Gastroesophageal sphincter (tissue), 4 donors: ENCODE measurements at regions not wholly inside any gene's neighbourhood (a gene's known extent, or its start where the extent isn't known, plus 50 kb on each side); places are given as distances from the start of the nearest gene placed in this dataset.

Experiments
- ATAC-seq: fragments of 150-250 bp; one replicate; pipeline ENCODE4 v1.9.1; 2016; ENCODE audit warnings: mild to moderate bottlenecking, moderate library complexity
- H3K27ac ChIP-seq, 4 donors: fragments of 200-600 bp; sonication (generic) in 3 of 4; 1 replicate in 3 of 4; 2 replicates in 1 of 4; pipeline ENCODE4 v1.5.1; 2016 to 2019
- H3K27me3 ChIP-seq: fragments of 200-600 bp; sonication (generic); one replicate; pipeline ENCODE4 v1.5.1; 2019
- H3K36me3 ChIP-seq, 2 donors: fragments of 200-600 bp; sonication (generic); one replicate each; pipeline ENCODE4 v1.5.1; 2019; ENCODE audit warnings: control low read depth in 1 of 2
- H3K4me1 ChIP-seq, 3 donors: fragments of 200-600 bp; sonication (generic); 1 replicate in 2 of 3; 2 replicates in 1 of 3; pipeline ENCODE4 v1.5.1; 2016 to 2019; ENCODE audit warnings: control low read depth in 2 of 3
- H3K4me3 ChIP-seq, 2 donors: fragments of 200-600 bp; sonication (generic); one replicate each; pipeline ENCODE4 v1.5.1; 2019; ENCODE audit warnings: mild to moderate bottlenecking in 1 of 2, moderate library complexity in 1 of 2
- H3K9me3 ChIP-seq, 3 donors: fragments of 200-600 bp; sonication (generic); one replicate each; pipeline ENCODE4 v1.5.1; 2017 to 2019; ENCODE audit warnings: control low read depth in 2 of 3
- EP300 ChIP-seq: sonication (generic); formaldehyde crosslinking; IDR thresholded peaks from one replicate; pipeline ENCODE4 v1.6.1; 2017; ENCODE audit warnings: antibody characterized with exemption, mild to moderate bottlenecking
- POLR2A ChIP-seq, 2 donors: fragments of 450-650 bp; IDR thresholded peaks; one replicate each; pipeline ENCODE4 v1.6.1; 2017; ENCODE audit warnings: antibody characterized with exemption in 2 of 2, mild to moderate bottlenecking in 2 of 2, moderate library complexity in 1 of 2
- POLR2AphosphoS5 ChIP-seq: sonication (generic); formaldehyde crosslinking; IDR thresholded peaks from one replicate; pipeline ENCODE4 v1.6.1; 2017; ENCODE audit warnings: antibody characterized with exemption
- WGBS, 2 donors: methylation state at CpG; one replicate each; pipeline ENCODE4 v1.1.5; 2018; ENCODE audit warnings: low coverage in 1 of 2; 5-methylcytosine and 5-hydroxymethylcytosine counted together
- TF ChIP-seq, protein P1 (sequence below), 4 experiments: fragments of 200-600 bp in 2 of 4; fragments of 450-650 bp in 2 of 4; sonication (generic) in 1 of 4; IDR thresholded peaks; one replicate each; pipeline ENCODE4 v1.5.1; 2017 to 2019; ENCODE audit warnings: antibody characterized with exemption in 4 of 4, mild to moderate bottlenecking in 2 of 4, moderate library complexity in 2 of 4

DNA sequence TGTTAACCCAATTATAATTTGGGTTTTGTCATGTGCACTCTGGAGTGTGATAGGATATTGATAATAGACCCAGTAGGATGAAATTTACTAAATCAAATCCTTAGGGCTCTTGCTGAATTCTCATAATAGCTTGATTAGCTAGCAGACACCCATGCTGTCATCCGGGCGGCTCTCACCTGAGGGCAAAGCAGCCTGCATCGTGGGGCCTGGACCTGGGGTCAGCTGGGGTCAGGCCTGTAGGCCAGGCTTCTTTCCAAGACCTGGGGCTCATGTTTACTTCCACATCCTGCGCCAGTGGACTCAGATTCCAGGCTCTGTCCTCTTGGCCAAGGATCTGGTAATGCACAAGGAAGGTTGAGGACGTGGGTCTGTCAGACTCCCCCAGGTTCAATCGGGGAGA lies 486.3 kb downstream of the NPHP4 start:
- Histone ChIP-seq H3K9me3 (no peaks in the 10 kb centered on the region), H3K4me3 (no peak overlapping the region), H3K36me3 (no peaks in the 10 kb centered on the region), H3K4me1 (peaks cover 0 to 31% (median 16%) of the 10 kb centered on the region in 3 donors), H3K27ac (no peak overlapping the region), H3K27me3 (peaks cover 36% of the 10 kb centered on the region)
- no peak for ATAC-seq
- TF ChIP-seq, protein P1, sequence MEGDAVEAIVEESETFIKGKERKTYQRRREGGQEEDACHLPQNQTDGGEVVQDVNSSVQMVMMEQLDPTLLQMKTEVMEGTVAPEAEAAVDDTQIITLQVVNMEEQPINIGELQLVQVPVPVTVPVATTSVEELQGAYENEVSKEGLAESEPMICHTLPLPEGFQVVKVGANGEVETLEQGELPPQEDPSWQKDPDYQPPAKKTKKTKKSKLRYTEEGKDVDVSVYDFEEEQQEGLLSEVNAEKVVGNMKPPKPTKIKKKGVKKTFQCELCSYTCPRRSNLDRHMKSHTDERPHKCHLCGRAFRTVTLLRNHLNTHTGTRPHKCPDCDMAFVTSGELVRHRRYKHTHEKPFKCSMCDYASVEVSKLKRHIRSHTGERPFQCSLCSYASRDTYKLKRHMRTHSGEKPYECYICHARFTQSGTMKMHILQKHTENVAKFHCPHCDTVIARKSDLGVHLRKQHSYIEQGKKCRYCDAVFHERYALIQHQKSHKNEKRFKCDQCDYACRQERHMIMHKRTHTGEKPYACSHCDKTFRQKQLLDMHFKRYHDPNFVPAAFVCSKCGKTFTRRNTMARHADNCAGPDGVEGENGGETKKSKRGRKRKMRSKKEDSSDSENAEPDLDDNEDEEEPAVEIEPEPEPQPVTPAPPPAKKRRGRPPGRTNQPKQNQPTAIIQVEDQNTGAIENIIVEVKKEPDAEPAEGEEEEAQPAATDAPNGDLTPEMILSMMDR (IDR thresholded peaks at IDR 0.05): no peak
- TF ChIP-seq EP300 (no peak), POLR2AphosphoS5 (no peak), POLR2A (IDR thresholded peaks at IDR 0.05) (no peak)
- 62% methylated on average over 3 of the region's 6 CpGs; no CpG with 5 or more reads in 1 of the 2 donors for WGBS, 2 donors

DNA sequence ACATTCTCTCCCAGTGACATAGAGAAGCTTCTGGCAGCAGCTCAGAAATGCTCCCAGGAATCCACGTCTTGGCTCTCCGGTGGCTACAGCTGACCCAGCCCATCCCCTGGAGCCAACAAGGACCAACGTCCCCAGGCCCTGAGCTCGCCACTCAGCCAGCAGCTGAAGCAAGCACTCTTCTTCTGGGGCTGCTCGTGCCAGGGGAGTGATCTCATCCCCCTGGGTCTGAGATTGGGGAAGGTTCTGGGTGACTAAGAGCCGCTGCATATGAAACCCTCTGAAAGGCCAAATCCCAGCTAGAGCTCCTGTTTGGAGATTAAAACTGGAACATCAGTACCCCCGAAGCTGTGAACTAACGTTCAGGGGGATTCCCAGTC lies 487.9 kb downstream of the NPHP4 start:
- TF ChIP-seq POLR2AphosphoS5 (no peak), POLR2A (IDR thresholded peaks at IDR 0.05) (no peak), EP300 (no peak)
- TF ChIP-seq, protein P1 (IDR thresholded peaks at IDR 0.05): no peak
- H3K27me3 ChIP-seq: peaks cover 20% of the 10 kb centered on the region
- H3K36me3 ChIP-seq: no peaks in the 10 kb centered on the region
- no peak overlapping the region for H3K27ac ChIP-seq
- H3K4me3 ChIP-seq: no peak overlapping the region
- H3K9me3 ChIP-seq: no peaks in the 10 kb centered on the region
- WGBS, 2 donors: 60% methylated on average over 1 of the region's 8 CpGs; no CpG with 5 or more reads in 1 of the 2 donors
- no peak for ATAC-seq
- H3K4me1 ChIP-seq: peaks cover 0 to 31% (median 16%) of the 10 kb centered on the region in 3 donors

DNA sequence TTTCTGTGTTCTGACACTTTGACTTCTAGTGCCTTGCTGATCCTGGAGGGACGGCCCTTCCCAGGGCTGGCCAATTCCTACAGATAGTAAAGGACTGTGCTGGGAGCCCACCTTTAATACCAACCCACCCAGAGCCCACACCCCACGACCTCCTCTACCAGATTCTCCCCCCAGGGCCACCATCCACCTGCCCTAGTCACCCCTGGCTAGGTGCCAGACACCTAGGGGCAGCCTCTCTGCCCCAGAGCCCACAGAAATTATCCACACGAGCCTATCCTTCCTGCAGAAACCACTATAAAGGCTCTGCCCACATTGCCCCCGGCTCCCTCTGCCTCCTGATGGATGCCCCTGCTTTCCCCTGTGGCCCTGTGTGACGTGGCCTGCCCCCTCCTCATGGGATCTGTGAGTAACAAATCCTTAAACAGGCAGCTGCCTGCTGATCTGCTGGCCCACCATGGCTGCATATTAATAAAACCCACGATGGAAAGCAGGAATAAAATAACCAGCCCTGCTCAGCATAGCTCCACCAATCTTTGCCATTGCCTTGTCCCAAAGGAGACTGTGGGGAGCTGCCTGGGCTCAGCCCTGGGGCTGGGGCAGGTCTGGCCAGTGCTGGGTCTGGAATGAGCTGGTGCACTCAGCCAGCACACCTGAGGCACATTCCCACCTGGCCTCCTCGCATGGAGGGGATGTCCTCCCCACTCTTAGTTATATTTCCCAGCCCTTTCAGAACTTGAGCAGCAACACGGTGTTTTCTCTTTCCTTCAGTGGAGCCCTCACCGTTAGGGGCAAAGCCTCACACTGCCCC lies 488.5 kb downstream of the NPHP4 start:
- H3K36me3 ChIP-seq: no peaks in the 10 kb centered on the region
- peaks cover 14% of the 10 kb centered on the region for H3K27me3 ChIP-seq
- no peaks in the 10 kb centered on the region for H3K9me3 ChIP-seq
- no peak overlapping the region for H3K27ac ChIP-seq
- TF ChIP-seq POLR2AphosphoS5 (no peak), EP300 (no peak), POLR2A (IDR thresholded peaks at IDR 0.05) (no peak)
- TF ChIP-seq, protein P1 (IDR thresholded peaks at IDR 0.05): no peak
- no peak overlapping the region for H3K4me3 ChIP-seq
- no peak for ATAC-seq
- 60 to 90% methylated on average over 2 to 6 of the region's 9 CpGs for WGBS, 2 donors
- H3K4me1 ChIP-seq: peaks cover 0 to 31% (median 16%) of the 10 kb centered on the region in 3 donors

DNA sequence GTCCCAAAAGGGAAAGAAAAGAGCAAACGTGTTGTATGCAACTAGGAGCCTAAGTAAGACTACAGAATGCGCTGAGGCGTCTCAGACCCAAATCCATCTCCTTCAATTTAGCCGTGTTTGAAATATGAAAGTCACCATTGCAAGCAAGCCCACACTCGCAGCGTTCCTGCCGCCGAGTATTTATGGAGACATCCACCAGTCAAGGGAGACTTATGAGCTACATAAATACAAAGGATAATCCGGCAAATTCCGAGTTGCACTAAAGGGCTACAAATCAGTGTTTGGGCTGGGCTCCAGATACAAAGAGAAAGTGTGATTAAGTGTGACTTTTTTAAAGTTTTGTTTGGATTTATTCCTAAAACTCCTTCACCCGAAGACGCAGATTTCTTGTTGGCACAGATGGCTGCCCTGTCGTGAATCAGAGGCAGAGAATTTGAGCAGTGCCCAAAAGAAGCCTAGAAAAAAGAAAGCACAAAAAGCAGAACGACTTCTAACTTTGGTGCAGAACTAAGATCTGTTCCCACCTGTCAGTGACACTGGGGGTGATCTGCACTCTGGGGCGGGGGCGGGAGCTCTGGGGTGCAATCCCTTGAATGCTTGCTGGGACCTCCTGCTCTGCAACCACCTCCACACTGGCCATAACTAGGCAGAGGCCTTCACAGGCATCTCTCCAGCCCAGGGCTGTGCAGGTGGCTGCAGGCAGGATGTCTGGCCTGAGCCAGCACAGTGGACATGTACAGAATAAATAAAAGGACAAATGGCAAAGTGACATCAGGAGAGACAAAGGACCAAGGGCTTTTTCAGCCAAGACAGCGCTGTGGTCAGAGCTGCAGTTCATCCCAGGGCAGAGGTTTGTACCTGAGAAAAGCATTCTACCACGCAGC lies 489.7 kb downstream of the NPHP4 start:
- no peak for ATAC-seq
- Histone ChIP-seq H3K27me3 (peaks cover 10% of the 10 kb centered on the region), H3K36me3 (no peaks in the 10 kb centered on the region), H3K9me3 (no peaks in the 10 kb centered on the region), H3K27ac (peak overlapping the region in 3 of 4 donors; percentile 15 to 60 (median 36)), H3K4me1 (peaks cover 0 to 31% (median 16%) of the 10 kb centered on the region in 3 donors), H3K4me3 (no peak overlapping the region)
- TF ChIP-seq POLR2AphosphoS5: peak; percentile 35
- TF ChIP-seq EP300: no peak
- TF ChIP-seq, protein P1 (IDR thresholded peaks at IDR 0.05): no peak
- no peak for TF ChIP-seq POLR2A (IDR thresholded peaks at IDR 0.05)
- 24 to 30% methylated on average over 14 to 17 of the region's 18 CpGs for WGBS, 2 donors
